ENCODE measurements at regions not wholly inside any gene's neighbourhood (a gene's known extent, or its start where the extent isn't known, plus 50 kb on each side); places are given as distances from the start of the nearest gene placed in this dataset.
"Not testable (repeated sequence)": the region's sequence is repeated elsewhere in the genome, so short reads cannot be mapped to it uniquely, and the experiment has no call there.

DNA sequence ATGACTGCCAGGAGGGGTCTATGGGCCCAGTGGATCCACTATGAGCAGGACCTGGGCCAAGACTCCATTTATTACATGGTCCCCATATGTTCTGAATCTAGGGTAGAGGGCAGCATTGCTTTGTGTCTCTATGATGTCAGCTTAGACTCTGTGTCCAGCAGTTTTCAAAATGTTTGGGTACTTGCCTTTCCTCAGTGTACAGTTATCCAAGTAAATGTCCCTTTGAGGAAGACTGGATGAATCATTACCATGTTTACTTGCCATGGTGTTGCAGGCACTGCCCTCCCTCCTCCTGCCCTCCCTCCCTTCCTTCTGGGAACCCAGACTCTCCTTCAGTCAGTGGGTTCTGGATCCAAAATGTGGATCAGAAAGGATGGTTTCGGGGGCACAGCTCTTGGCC lies 108.6 kb downstream of the NRN1 start:
- no peak for DNase-seq (ENCODE audit: low read depth)

DNA sequence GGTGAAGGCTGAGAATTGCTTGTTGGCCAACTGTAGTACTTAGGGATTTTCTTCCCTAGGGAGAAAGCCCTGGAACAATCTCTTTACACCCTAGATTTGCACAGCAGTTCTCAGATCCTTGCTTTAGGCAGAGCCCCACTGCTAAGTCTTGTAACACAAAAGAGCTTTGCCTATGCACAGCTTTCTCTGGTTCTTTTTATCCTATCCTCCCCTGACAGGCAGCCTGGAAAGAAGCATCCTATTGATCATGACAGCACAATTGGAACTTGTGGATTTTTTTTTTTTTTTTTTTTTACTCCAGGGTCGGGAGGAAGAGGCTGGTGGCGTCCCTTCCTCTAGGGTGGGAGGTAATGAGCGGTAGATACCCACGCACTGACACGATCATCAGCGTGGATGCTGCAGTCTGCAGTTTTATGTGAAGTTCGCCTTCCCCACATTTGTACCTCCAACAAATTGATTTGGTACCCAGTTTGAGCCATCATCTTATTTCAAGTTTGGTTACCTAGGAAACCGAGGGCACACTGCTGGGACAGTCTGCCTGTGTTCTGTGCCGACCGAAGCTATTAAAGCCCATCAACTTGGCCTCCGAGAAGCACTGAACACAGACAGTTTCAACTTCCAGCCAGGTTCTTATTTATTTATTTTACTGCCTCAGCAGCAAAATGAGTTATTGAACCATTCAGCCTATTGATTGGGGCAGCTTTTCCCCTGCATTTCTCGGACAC lies 110.1 kb downstream of the NRN1 start:
- DNase-seq (ENCODE audit: low read depth): no peak

DNA sequence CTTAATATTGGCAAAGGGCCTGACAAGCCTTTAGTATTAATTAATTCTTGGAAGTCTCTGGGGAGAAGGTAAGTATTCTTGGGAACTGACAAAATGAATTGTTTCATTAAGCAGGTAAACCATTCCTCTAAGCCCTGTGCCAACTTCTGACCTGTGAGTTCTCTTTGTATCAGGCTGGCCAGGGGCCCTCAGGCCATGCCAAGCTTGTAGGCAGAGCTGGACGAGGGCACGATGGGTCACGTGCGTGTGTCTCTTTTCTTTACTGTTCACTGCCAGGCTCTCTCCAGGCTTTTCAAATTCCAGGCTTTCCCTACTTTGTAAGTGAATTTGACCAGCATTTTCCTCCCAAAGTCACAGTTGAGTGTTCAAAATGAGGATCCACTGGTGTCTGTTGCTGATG lies 112.4 kb downstream of the NRN1 start:
- DNase-seq (ENCODE audit: low read depth): no peak

DNA sequence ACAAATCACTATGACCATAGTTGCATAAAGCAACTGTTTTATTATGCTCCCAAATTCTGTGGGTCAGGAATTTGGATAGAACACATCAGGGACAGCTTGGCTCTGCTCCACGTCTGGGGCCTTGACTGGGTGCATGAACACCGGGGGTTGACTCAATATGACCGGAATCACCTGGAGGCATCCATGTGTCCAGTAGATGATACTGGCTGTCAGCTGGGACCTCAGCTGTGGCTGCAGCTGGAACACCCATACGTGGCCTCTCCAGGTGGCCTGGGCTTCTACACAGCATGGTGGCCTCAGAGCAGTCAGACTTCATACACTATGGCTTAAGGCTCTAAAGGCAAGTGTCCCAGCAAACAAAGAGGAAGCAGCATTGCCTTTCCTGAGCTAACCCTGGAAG lies 113.4 kb downstream of the NRN1 start:
- no peak for DNase-seq (ENCODE audit: low read depth)

DNA sequence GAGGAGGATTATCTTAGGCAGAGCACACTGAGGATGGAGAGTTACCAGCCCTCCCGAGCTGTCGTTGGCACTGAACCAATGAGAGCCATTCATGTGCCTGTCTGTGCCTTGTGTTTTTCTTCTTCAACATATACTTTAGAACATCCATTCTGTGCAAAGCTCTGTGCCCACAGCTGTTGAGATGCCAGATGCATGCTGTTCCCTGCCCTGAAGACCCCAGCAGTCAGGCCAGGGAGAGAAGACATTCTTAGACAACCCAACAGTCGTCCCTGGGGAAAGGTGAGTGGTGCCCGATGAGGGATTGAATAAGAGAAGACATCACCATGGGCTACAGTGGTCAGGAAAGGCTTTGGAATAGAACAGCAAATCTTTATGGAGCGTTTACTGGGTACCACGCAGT lies 114.1 kb downstream of the NRN1 start:
- no peak for DNase-seq (ENCODE audit: low read depth)

DNA sequence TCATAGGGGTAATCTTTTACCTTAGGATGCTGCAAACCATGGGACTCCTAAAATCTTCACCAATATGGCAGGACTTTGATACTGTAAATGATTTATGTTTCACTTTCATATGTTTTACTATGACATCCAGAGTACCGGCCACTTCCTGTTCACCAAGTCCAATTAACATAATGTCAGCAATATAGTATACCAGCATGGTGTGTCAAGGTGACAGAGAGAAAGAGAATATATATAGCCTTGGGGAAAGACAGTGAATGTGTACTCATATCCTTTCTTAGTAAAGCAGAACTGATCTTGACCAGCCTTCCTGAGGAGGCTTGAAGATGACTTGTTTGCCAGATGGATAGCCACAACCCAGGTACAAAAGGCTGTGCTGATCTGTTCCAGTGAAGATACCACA lies 127.9 kb downstream of the NRN1 start:
- DNase-seq (ENCODE audit: low read depth): no peak

DNA sequence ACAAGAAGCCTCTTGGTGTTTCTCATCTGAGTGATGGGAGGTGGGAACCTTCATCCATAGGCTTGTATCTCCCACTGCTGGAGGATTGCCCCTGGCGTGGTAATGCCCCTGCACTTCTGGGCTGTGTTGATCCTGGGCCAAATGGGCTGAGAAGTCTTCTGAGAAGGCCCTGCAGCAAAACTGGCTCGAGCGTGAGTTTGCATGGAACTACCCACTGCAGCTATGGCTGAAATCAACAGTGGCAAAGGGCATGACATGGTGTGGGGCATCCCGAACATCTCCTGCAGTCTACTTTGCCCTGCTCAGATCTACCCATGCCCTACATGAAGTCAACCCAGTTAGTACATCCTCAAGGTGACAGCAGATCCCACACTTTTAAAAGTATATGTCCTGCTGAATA lies 130.6 kb downstream of the NRN1 start:
- DNase-seq (ENCODE audit: low read depth): no peak

DNA sequence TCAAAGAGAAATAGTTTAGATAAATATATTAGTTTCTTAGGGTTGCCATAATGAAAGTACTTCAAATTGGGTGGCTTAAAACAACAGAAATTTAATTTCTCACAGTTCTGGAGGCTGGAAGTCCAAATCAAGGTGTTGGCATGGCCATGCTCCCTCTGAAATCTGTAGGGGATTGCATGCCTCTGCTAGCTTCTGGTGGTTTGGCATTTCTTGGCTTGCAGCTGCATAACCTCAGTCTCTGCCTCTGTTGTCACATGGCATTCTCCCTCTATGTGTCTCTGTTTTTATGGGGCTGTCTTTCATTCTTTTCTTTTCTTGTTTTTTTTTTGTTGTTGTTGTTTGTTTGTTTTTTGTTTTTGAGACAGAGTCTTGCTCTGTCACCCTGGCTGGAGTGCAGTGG lies 132.7 kb downstream of the NRN1 start:
- not testable (repeated sequence) for DNase-seq (ENCODE audit: low read depth)

DNA sequence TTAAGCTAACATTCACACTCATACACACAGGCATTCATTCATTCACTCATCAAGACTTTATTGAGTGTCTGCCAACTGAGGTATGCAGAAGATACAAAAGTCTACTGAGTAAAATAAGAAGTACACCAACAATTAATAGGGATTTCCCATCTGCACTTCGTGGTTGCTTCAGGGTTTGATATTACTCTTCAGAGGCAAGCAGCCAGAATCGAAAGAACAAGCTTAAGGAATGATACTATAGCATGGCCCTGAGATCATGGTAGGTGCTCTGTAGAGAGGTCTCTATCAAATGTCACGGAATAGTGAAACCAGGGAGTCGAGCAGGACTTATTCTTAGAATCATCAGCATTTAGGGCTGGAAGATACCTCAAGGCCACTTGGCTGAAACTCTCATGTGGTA lies 135.4 kb downstream of the NRN1 start:
- no peak for DNase-seq (ENCODE audit: low read depth)

DNA sequence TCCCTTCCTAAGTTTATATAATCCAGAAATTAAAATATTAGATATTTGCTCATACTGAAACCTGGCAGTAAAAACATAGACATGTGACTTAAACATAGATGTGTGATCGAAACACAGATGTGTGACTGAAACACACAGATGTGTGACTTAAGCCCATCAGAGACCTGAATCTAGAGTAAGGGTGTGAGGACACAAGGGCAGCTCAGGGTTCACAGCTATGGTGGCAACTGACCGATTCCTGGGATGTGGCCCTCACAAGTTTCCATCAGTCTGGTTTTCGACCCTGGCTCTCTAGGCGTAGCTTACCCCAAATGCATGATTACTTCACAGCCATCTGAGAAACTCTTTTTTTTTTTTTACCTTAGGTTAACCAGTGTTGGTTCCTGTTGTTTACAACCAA lies 137.0 kb downstream of the NRN1 start:
- DNase-seq (ENCODE audit: low read depth): no peak

DNA sequence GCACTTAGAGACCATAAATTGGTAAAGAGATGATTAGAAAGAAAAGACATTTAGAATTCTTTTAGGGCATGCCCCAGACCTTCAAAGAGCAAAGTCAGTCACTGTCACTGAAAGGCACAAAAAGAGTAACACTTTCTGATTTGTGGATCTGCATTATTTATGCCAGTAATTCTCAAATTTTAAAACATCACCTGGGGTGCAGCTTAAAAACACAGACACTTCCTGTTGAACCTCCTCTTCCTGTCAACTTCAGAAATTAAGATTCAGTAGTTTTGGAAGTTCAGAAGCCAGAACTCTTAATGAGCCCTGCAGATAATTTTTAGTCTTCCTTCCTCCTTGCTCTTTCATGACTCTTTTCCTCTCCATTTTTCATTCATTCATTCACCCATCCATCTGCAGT lies 137.5 kb downstream of the NRN1 start:
- DNase-seq (ENCODE audit: low read depth): no peak

DNA sequence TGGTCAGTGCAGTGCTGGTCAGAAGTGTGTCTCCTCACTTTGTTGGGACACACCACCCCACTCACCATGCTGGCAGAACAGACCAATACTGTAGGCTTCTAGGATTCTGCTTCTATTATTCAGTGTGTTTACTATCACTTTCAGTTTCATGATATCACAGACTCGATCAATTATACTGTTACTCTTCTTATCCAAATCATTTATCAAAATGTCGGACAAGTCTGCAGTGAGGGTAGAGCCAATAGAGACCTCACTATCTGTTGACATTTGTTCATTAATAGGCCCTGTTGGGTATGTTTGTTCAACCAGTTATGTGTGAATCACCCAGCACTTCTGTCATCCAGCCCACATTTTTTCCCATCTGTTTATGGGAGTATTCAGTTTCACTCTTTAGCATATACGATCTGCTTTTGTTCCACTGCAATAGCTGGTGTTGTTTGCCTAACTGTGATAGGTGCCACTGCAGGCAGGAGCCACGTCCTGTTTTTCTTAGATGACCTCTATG lies 140.1 kb downstream of the NRN1 start:
- no peak for DNase-seq (ENCODE audit: low read depth)

DNA sequence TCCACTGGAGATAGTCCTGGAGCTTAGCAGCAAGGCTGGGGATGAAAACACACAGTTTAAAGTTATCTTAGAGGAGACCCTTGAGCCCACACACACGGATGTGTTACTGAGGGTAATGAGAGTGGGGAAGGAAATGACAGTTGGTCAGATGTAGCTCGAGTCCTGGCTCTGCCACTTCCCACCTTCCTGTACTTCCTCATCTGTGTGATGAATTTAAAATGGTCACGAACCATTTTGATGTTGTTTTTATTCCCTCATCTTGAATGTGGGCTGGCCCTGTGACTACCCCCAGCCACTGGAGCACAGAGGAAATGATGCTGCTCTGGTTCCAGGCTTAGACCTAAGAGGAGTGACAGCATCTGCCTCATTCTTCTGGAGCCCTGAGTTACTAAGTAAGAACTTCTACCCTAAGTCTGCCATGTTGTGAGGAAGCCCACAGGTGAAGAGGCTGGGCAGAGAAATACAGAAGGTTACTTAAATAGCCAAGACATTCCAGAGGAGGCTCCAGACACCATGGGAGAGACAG lies 141.2 kb downstream of the NRN1 start:
- no peak for DNase-seq (ENCODE audit: low read depth)

DNA sequence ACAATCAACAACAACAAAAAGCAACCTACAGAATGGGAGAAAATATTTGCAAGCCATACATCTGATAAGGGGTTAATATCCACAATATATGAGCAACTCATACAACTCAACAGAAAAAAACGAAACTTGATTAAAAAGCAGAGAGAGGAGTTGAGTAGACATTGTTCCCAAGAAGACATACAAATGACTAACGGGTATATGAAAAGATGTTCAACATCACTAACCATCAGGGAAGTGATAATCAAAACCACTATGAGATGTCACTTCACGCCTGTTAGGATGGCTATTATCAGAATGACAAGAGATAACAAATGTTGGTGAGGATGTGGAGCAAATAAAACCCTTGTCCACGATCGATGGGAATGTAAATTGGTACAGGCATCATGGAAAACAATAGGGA lies 145.9 kb downstream of the NRN1 start:
- DNase-seq (ENCODE audit: low read depth): no peak

DNA sequence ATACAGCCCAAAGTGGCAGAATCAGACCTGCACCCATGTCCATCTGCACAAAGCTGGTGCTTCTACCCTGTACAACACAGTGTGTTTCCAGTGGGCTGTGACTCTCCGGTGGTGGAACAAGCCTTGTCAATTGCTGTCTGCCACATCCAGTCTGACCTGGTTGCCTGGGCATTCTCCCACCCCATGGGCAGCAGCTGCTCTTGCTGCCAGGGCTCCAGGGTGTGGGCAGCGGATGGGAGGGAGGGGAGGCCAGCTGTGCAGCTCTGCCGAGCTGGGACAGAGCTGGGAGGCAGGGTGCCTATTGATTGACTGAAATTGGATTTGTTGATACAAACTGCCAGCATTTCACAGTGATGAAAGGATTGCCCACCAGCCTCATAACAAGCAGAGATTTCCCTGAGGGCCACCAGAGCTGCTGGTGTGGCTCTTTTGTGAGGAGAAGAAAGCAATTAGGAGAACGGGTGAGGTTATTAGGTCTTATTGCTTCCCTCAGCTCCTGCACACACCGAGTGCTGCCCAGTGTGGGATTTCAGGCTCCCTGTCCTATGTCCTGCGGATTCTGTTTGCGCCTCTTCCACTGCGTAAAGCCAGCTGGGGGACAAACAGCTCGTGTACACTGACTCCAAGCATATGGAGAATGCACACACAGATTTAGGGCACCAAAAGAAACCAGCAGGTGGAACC lies 150.8 kb downstream of the NRN1 start:
- no peak for DNase-seq (ENCODE audit: low read depth)

DNA sequence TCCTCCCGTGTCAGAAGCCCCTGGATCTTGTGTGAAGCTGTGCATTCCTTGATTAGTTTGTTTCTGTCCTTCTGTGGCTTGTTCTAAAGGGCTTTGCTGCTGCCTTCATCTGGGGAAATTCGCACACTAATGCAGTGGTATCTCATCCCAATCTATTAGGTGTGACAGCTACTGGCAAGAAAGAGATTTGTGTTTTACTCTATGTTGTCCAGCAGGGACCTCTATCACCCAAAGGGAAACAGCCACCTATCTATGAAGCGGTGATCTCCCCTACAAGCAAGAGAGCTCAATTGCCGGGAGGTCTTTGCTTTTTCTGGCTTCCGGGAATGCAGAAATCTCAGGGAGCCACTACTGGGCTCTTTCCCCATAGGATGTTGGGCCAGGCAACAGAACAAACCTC lies 151.8 kb downstream of the NRN1 start:
- DNase-seq (ENCODE audit: low read depth): no peak

DNA sequence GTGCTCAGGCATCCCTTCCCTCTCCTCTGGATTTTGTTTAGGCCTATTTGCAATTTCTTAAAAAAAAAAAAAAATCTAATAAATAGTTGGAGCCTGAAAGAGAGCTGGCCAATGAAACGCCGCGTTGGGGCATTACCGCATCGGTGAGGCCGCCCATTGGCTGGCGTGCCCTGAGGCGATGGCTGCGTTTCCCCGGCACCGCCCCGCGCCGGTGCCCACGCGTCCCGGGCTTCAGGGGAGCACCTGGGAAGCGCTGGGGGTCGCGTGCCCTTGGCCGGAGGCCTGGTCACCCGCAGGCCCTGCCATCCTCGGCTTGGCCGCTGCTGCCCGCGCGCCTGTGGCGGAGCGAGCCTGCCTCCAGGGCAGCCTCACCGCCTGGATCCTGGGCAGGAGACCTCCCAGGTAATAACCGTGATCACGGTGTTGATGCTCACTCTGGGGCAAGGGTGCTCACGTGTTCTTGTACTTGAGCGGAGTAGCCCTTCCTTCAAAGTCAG lies 155.4 kb downstream of the NRN1 start:
- peak; percentile 70 for DNase-seq (ENCODE audit: low read depth)

DNA sequence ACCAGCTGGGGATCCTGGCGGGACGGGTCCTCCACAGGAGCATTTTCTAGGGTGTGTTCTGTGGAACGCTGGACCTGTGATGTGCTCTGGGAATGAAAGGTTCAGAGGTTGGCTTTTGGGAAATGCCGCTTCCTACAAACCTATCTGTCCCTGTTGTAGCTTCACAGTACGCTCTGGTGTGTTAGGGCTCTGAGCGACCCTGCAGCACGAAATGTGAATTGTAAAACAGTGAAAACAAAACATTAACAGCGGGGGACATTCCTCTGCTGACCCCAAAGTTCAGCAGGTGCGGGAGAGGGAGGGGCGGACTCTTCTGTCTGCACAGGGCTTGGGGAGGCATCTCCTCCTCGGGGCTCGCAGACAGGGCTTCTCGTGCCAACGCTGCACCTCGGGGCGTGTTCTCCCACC lies 155.9 kb downstream of the NRN1 start:
- no peak for DNase-seq (ENCODE audit: low read depth)

DNA sequence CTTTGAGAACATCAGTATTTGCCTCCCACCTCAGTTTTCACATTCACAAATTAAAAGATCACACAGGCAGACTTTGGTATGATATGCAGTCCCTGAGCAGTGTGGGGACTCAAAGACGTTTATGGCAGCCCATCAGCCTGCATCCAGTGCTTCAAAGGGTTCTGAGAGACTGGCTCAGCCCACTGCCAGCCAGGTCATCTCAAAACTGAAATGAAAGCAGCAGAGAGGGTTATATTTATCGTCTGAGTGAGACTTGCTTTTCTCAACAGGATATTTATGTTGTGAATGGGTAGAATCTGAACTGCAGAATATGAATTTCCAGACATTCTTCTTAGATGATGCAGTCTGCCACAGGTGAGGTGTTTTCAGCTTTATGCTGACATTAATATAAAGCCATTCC lies 159.8 kb downstream of the NRN1 start:
- DNase-seq (ENCODE audit: low read depth): no peak

DNA sequence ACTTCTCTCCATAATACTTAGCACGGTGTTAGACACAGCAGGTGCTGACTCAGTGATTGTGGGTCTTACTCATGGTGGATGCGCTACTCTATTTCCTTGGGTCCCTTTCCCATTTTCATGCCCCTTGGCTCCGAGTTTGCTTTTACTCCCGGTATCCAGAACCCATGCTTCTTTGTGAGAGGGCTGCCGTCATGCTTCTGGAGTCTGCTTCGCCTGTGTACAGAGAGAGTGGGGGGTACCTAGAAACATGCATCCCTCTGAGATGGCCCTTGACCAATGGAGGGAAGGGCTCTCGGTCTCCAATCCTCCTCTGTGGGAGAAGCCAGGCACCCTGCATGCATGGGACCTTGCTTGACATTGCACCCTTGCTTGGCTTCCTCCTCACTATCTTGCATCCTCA lies 160.4 kb downstream of the NRN1 start:
- DNase-seq (ENCODE audit: low read depth): no peak

DNA sequence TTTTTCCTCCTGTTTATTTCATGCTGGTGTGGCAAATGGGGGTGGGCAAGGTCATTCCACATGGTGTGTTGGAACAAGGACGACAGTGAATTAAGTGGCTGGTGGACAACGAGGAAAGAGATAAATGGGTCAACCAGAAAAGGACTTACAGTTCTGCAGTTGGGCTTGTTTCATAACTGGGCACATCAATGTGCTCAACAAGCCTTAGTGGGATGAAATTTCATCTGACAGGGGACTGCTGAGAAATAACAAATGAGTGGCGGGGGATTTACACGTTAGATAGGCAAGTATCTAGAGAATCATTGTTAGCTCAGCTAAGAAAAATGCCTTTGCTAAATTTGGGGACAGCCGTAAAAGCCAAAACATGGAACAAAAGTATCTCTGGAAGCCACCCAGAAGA lies 163.6 kb downstream of the NRN1 start:
- no peak for DNase-seq (ENCODE audit: low read depth)

DNA sequence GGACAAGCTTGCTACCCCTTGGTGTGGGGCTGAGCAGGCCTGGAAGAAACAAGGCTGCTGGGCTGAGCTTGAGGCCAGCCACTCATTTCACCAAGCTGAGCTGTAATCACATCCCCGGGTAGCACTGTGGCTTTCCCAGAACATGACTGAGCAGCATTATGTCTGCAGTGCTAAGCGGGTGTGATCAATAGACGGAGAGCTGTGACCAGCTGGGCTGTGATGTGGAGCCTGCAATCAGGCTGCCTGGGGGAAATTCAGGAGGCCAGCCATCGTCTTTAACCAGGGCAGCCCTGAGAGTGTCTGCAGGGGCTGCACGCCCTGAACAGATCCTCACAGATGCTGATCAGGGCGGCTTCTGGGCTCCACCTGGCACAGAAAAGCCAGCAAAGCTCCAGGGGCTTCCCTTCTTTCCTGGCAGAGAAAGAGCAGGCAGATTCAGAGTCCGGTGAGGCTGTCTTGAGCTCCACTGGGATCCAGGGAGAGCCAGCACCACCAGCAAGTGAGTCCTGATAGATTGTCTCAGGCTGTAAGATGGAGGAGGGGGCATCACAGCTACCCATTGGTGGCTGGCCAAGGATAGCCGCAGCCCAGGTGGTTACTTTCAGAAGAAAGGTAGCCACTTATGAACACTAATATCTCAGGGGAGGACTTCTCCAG lies 165.9 kb downstream of the NRN1 start:
- no peak for DNase-seq (ENCODE audit: low read depth)
